NCI-H2196 (cell line): ENCODE measurements at regions not wholly inside any gene's neighbourhood (a gene's known extent, or its start where the extent isn't known, plus 50 kb on each side); places are given as distances from the start of the nearest gene placed in this dataset.
"Not testable (repeated sequence)": the region's sequence is repeated elsewhere in the genome, so short reads cannot be mapped to it uniquely, and the experiment has no call there.

Source experiments
- DNase-seq: peaks from one replicate; lab custom pipeline; 2025; ENCODE audit not compliant: unreplicated experiment; lab: John Stamatoyannopoulos, UW

GRCh38 chr1:96557336-96557735, 164.2 kb upstream of the PTBP2 start:
- DNase-seq = no peak

GRCh38 chr1:96558635-96559034, 162.9 kb upstream of the PTBP2 start:
- no peak for DNase-seq

GRCh38 chr1:96559181-96559580, 162.4 kb upstream of the PTBP2 start:
- DNase-seq = no peak

GRCh38 chr1:96559707-96560596, 161.6 kb upstream of the PTBP2 start:
- no peak for DNase-seq

- DNase-seq = no peak
Measured at GRCh38 chr1:96562094-96562493, 159.5 kb upstream of the PTBP2 start.

- not testable (repeated sequence) for DNase-seq
Measured at GRCh38 chr1:96564401-96564800, 157.2 kb upstream of the PTBP2 start.

- DNase-seq = no peak
Measured at GRCh38 chr1:96565546-96565945, 156.0 kb upstream of the PTBP2 start.

GRCh38 chr1:96568639-96569038, 152.9 kb upstream of the PTBP2 start:
- no peak for DNase-seq

GRCh38 chr1:96569288-96569687, 152.3 kb upstream of the PTBP2 start:
- DNase-seq = no peak

GRCh38 chr1:96579636-96580035, 141.9 kb upstream of the PTBP2 start:
- DNase-seq = no peak

GRCh38 chr1:96580920-96581319, 140.7 kb upstream of the PTBP2 start:
- DNase-seq = no peak

GRCh38 chr1:96581772-96582171, 139.8 kb upstream of the PTBP2 start:
- no peak for DNase-seq

- no peak for DNase-seq
Measured at GRCh38 chr1:96583903-96584302, 137.7 kb upstream of the PTBP2 start.

GRCh38 chr1:96587222-96587621, 134.4 kb upstream of the PTBP2 start:
- DNase-seq = no peak

GRCh38 chr1:96588416-96588995, 133.1 kb upstream of the PTBP2 start:
- DNase-seq = no peak

GRCh38 chr1:96595530-96595929, 126.1 kb upstream of the PTBP2 start:
- DNase-seq = not testable (repeated sequence)

- no peak for DNase-seq
Measured at GRCh38 chr1:96596226-96596922, 125.2 kb upstream of the PTBP2 start.

- no peak for DNase-seq
Measured at GRCh38 chr1:96597218-96597617, 124.4 kb upstream of the PTBP2 start.

GRCh38 chr1:96598416-96599168, 123.0 kb upstream of the PTBP2 start:
- DNase-seq = no peak

GRCh38 chr1:96604620-96605019, 117.0 kb upstream of the PTBP2 start:
- DNase-seq = not testable (repeated sequence)

- not testable (repeated sequence) for DNase-seq
Measured at GRCh38 chr1:96617375-96617774, 104.2 kb upstream of the PTBP2 start.
